ENCODE measurements at regions not wholly inside any gene's neighbourhood (a gene's known extent, or its start where the extent isn't known, plus 50 kb on each side); places are given as distances from the start of the nearest gene placed in this dataset.

DNA sequence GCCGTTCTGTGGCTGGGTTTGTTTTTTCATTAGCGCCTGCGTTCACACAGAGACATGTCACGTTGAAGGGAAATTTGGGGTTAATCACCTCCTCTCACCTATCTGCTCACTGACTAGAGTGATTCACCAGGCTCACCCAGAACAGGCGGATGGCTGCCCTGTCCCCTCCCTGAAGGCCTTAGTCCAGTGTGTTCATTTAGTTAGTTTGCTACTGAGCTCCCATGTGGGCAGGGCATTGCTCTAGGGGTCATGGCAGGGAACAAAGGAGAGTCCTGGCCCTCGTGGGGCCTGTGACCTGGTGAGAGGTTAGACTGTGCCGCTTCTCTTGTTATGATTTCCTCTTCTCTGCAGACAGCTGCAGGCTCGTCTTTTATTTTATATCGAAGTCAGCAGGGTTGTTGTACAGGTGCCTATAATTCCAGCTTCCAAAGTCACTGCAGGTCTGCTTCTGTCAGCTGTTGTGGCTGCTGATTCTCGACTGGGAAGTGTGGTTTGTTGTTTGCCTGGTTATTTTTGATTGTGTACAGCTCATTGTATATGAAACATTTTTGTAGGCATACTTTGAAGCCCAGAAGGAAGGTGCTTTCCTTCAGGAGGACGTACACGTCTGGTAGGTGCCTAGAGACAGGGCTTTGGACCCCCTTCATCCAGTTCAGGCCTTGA lies 73.4 kb upstream of the GSE1 start:
- DNase-seq (ENCODE audit: low read depth, low spot score): no peak

DNA sequence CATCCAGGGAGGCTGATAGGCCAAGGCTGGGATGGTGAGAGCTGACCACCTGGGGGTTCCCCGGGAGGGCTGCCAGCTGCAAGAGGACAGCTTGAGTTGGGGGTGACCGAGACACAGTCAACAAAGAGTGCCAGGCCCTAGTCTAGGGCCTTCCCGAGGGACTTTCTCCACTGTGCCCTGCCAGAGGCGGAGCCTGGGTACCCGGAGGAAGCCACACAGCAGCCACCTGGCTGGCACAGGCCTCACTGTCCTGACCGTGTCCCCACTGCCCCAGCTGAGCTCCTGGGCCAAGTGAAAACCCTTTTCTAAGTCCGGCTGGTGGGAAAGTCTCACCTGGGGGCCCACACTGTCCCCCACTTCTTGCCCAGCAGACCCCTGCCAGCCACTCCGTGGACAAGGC lies 71.9 kb upstream of the GSE1 start:
- DNase-seq (ENCODE audit: low read depth, low spot score): no peak

DNA sequence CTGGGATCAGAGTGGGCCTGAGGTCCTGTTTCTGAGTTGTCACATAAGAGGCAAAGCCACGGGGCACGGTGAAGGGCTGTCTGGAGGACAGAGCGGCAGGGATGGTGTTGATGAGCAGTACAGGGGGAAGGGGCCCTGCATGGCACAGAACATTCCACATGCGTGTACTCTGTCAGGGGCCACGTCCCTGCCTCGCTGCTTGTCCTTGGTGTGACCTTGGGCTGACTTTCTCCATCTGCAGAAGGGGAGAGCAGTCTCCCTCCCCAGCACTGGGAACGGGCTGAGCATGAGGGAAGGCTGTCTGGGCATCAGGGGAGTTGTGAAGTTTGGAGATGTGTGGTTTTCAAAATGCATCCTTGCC lies 71.5 kb upstream of the GSE1 start:
- no peak for DNase-seq (ENCODE audit: low read depth, low spot score)

DNA sequence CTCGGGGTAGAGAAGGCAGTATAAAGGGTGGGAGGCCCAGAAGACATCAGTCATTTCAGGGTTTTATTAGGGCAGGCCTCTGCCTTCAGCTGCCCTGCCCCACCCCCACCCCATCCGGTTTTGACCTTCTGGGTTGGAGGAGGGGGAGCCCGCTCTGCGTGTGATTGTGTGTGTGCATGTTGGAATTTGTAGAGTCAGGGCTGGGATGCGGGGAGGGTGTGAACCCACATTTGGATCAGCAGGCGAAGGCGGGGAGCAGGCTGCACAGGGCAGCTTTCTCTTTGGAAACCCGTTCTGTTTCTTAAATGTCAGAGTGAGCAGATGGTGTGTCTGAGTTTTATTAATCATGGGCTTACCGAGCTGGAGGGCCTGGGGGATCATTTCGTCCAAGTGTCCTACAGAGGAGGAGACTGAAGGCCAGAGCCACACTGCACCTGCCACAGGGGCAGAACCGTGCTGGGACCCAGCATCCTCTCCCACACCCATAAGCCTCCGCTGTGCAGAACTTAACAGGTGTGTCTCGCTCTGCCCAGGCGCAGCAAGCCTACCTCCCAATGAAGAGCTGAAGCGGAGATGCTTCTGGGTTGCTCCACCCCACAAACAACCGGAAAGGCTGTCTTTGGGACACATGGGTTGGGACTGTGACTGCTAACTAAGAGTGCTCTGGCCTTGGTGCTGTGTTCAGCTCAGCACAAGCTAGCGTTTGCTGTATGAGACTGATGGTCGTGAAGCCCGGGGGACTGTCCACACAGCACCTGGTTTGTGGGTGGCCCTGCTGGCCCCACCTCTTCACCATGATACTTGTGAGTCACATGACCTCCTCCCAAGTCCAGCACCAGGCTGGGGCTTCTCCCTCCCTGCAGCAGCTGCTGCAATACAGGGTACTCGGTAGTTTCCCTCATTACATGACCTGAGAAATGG lies 70.9 kb upstream of the GSE1 start:
- no peak for DNase-seq (ENCODE audit: low read depth, low spot score)

DNA sequence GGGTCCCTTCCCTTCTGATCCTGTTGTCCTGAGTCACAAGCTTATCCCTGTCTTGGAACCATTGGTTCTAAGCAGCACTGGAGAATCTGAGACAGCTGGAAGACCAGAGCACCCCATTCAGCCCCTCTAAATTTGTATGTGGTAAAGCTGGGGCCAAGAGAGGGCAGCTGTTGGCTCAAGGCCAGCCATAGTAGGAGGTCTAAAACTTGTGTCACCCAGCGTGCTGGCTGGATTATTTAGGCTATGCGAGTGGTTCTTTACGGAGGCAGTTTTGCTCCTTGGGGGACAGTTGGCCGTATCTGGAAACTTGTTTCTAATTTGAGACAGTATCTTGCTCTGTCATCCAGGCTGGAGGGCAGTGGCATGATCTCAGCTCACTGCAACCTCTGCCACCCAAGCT lies 69.6 kb upstream of the GSE1 start:
- DNase-seq (ENCODE audit: low read depth, low spot score): no peak

DNA sequence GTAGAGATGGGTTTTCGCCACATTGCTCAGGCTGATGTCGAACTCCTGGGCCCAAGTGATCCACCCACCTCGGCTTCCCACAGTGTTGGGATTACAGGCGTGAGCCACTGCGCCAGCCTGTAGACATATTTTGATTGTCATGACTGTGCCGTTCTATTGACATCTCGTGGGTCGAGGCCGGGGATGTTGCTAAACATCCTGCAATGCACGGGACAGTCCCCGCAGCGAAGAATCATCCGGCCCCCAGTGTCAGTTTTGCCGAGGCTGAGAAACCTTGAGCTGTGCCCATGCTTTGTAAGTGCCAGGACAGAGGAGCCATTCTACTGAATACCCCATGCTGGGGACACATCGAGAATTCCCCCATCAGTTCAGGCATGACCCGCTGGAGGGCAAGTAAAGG lies 69.1 kb upstream of the GSE1 start:
- no peak for DNase-seq (ENCODE audit: low read depth, low spot score)

DNA sequence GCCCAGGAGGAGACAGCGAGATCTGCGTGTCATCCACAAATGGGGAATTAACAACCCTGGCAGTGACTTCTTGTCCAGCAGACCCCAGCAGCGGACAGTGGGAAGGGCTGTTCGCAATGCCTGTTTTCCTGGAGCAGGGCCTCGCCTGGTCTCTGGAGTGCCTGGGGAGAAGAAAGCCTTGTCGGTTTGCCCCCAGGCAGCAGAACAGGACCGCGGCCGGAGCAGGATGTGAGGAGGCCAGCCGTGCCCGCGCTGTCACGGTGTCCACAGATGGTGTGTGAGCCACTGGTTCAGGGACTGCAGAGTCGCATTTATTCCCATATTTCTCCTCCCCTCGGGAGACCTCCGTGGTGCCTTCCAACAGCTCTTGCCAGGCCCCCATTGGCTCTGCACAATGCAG lies 68.5 kb upstream of the GSE1 start:
- DNase-seq (ENCODE audit: low read depth, low spot score): no peak

DNA sequence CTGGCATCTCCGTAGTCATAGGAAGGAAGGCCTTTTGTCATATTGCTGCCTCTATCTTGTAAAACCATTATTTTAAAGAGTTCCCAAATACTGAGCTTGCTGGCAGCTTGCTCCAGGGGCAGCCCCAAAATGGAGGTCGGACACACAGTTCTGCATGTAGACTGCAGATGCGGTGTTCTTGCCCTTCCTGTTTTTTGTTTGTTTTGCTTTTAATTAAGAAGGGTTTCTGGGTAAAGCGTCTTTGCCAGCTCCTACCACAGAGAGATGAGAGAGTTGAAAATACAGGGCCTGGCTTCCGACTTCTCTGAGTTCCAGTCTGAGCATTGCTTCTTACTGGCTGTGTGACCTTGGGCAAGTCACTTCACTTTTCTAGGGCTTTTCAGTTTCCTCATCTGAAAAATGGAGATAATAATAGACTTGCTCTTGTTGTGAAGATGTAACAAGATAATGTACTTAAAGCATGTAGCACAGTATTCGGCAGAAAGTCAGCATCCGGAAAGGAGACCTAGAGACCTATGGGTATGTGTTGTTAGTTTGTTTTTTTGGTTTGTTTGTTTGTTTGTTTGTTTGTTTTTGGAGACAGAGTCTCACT lies 67.8 kb upstream of the GSE1 start:
- no peak for DNase-seq (ENCODE audit: low read depth, low spot score)

DNA sequence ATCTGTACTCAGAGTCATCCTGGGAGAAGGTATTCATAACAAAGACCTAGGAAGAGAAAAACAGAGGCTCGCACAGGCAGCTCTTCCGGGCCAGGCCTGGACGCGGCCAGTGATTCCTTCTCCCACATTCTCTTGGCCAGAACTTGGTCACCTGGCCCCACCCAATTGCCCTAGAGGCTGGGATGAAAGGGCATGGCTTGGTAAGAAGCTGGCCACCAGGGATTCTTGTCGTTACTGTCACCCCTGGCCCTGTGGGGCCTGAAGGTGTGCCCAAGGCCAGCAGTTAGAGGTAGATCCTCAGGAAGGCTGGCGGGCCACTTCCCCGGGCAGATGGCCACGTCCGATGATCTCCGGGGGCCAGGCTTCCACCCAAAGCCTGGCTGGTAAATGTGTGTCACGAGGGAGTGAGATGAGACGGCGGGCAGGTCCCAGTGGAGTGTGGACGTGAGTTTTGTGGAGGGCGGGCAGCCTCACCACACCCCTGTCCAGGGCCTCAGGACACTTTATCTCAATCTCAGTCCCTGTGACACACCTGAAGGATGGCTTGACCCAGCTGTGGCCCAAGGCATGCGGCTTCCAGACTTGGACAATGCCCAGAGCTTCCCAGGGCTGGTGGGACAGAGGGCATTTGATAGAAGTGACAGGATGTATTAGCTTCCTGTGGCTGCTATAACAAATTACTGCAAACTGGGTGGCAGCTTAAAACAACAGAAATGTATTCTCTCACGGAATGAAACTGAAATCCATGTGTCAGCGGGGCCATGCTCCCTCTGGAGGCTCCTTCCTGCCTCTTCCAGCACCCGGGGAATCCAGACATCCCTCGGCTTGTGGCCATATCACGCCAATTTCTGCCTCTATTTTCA lies 66.3 kb upstream of the GSE1 start:
- no peak for DNase-seq (ENCODE audit: low read depth, low spot score)

DNA sequence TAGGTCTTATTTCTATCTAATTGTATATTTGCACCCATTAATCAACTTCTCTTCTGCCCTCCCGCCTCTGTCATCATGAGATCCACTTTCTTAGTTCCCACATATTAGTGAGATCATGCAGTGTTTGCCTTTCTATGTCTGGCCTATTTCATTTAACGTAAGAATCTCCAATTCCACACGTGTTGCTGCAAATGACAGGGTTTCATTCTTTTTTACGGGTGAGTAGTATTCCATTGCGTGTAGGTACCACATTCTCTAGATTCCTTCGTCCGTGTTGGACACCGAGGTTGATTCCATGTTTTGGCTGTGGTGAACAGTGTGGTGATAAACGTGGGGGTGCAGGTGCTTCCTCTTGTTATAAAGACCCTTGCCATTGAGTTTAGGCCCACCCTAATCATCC lies 64.7 kb upstream of the GSE1 start:
- DNase-seq (ENCODE audit: low read depth, low spot score): no peak

DNA sequence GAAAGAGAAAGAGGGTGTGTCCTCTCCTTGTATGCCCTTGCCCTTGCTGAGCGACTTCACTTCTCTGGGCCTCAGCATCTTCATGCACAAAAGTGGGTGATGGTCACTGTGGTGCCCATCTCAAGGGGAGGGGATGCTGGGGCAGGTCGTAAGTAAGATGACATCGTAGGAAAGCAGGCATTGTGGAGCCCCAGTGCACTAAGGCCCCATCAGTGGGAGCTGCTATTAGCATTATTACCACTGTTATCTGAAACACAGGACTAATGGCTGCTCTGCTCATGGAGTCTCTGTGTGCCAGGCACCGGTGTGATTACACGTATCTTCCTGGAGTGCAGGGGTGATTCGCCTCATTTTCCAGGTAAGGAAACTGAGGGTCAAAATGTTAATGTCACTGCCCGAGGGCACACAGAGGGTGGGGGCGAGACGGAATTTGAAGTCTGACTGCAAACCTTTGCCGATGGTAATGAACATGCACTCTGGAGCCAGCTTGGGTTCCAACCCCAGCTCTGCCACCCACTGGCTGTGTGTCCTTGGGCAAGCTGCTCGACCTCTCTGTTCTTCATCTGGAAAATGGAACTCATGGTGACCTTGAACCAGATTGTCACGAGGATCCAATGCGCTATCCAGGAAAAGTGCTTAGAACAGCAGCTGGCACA lies 63.2 kb upstream of the GSE1 start:
- DNase-seq (ENCODE audit: low read depth, low spot score): no peak

DNA sequence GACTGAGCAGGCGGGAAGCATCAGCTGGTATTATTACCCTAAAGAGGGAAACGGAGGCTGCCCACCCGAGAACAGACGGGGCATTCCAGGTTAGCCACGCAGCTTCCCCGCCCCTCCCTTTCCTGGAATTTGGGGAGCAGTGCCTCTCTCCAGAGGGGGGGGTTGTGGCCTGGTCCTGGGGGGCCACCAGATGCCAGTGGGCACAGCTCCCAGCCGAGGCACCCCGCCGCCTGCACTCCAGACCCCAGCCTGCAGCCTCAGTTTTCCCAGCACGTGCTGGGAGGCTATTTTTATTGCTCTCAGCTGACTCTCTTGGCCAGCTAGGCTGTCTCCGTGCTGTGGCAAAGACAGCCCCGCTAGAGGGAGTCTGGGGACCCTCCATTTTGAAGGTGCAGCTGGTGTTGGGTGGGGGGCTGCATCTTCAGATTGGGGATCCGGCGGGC lies 62.7 kb upstream of the GSE1 start:
- no peak for DNase-seq (ENCODE audit: low read depth, low spot score)

DNA sequence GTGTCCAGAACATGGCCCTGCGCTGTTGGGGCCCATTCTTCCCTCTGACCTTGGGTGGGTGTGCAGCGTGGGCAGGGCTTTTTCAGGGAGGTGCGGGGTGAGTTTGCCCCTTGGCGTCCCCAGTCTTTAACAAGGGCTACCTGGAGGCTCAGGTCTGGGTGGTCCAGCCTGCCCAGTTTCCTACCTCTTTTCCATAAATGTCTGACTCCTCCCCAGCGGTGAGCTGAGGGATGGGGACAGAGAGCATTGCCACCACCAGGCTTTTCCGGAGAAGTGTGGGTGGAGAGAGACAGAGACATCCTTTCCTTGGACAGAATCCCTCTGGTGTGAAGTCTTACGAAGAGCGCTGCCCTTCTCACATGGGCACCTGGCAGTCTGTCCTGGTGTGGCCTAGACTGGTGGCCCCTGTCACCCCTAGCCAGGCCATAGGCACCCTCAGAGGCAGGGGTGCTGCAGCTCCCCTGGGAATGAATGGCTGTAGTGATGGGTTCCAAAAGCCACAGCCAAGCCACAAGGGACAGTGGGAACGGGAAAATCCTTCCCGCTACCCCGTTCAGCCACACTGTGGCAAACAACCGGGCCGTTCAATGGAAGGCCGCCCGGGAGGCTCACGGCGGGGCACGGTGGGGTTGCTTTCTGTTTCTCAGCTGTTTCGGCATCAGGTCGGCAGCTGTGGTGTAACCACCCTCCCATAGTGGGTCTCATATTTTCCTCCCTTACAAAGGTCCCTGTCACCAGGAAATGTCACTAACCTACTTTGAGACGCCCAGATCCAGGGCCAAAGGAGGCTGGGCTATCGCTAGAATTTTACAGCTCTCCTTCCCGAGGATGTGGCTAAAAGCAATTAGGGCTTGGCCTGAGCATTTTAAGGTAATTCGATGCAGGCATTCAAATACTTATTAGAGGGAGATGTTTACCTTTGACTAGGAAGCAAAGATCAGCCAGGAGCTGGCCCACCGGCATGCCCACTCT lies 61.9 kb upstream of the GSE1 start:
- no peak for DNase-seq (ENCODE audit: low read depth, low spot score)

DNA sequence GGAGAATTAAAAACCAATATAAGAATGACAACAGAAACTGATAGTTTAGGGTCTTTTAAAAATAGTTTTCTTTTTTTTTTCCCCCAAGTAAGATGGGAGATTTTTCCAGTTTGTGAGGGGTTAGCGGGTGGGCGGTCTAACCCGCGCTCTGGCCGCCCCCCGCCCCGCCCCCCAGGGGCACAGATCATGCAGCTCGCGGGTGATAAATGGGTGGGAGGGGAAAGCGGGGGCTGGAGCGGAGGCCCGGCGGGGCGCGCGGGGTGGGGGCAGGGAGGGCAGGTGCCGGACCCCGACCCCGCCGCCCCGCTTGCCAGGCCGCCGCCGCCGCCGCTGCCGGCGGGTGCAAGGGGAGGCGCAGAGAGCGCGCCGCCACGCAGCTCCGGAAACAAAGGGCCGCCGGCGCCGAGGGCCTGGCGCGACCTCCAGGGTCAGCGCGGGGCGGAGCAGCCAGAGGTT lies 60.1 kb upstream of the GSE1 start:
- no peak for DNase-seq (ENCODE audit: low read depth, low spot score)

DNA sequence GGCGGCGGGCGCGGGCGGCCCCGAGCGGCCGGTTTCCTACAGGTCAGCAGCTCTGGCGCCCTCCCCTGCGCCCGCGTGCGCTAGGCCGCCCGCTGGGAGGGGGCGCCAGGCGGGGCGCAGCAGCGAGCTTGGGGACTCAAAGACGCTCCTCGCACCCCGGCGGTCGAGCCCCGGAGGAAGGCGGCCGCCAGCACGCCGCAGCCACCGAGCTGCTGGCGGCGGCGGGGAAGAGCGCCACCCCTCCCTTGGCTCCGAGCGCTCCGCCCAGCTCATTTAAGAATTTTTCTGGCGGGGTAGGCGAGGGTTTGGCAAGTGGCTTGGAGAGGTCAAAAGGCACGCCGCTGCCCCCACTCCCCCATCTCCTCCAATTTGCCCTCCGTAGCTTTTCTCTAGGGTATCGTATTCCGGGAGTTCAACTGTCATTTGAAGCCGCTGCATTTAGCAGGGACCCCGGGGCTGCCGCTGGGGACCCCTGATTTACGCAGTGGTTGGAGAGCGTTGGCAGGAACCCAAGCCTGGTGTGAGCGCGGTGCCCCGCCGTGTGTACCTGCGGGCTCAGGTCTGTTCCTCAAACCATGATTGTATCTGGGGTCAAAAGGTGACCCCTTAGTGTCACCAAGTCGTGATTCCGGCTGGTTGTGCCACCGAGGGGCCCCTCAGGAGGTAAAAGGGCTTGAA lies 59.5 kb upstream of the GSE1 start:
- peak; percentile 88 for DNase-seq (ENCODE audit: low read depth, low spot score)

DNA sequence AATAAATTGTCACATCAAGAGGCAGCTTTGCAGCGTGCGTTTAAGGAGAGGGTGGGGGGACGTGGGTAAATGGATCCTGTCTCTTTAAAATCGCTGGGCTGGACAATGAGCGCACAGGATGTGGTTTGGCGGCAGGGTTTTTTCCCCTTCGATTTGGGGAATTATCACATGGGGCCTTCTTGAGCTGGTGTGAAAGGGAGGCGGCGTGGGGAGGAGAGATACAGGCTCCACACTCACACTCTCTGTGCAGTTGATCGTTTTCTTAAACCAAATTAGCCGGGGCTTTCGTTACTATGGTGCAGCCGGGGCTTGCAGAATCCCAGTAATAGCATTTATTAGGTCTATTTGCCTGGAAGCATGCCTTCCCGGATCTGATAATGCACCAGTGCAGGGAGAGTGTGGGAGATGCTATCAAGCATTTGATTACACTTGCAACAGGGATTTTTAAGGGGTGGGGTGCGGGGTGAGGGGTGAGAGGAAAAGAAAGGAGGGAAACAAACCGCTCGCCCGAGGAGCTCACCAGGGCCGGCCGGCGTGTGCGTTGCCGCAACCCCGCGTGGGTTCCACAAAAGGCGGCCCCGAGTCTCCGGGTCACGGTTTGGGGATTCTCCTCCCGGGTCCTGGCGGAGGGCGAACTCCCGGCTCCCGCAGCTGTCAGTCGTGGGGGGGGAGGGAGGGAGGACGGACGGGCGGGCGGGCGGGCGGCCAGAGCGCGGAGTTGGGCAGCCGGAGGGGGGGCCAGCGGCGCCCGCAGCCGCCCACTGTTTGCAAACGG lies 58.8 kb upstream of the GSE1 start:
- DNase-seq (ENCODE audit: low read depth, low spot score): peak; percentile 69

DNA sequence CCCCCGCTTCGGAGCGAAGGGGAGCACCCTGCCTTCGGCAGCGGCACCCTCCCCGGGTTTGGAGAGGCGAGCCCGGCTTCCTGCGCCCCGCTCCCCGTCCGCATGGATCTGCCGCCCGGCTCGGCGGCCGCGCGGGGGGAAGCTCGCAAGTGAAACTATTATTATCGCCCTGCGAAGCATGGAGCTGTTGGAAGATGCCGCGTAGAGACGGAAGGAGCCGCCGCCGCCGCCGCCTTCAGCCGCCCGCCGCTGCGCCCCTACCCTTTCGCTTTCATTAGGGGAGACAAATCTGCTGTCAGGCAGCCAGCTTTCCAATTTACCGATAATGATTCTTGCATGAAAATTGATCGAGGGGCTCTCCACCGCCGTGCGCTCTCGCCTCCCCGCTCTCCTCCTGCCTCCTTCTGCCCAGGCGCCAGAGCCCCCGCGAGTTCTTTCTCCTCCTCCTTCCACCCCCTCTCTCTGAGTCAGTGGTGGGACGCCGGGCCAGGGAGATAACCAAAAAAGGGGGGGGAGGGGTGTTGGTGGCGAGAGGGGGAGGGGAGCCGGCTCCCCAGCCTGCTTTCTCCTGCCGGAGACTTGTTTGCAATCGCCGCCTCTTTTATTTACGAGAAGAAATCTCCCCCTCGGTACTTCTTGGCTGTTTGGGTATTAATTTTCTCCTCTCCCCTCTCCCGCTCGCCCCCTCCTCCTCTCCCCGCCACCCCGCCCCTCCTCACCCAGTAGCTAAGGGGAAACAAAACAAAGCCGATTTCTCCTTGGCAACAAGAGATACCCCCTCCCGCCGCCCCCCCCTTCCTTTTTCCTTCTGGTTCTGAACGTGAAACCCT lies 58.0 kb upstream of the GSE1 start:
- DNase-seq (ENCODE audit: low read depth, low spot score): no peak
